HG02623 (cell line): ENCODE measurements at regions not wholly inside any gene's neighbourhood (a gene's known extent, or its start where the extent isn't known, plus 50 kb on each side); places are given as distances from the start of the nearest gene placed in this dataset.

Experiments
- ATAC-seq: cut with Tn5 transposase; IDR thresholded peaks from one replicate; pipeline ENCODE4 v1.9.1; 2021; ENCODE audit warnings: moderate library complexity; ENCODE audit not compliant: unreplicated experiment

DNA sequence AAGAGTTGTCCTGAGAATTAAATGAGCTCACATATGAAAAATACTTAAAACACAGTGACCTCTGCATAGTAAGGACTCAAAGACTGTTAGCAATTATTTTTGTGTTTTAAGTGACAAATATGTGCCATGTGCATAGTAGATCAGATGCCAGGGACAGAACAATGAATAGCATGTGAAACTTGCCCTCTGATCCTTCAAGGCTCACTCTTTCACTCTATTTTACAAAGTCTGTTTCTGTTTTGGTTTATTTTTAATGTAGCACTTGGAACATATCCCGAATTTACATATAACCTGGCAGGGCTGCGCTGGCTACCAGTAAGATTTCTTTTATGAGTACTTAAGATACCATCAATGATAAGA, 135.5 kb upstream of the TNFAIP3 start:
- ATAC-seq, result no peak

DNA sequence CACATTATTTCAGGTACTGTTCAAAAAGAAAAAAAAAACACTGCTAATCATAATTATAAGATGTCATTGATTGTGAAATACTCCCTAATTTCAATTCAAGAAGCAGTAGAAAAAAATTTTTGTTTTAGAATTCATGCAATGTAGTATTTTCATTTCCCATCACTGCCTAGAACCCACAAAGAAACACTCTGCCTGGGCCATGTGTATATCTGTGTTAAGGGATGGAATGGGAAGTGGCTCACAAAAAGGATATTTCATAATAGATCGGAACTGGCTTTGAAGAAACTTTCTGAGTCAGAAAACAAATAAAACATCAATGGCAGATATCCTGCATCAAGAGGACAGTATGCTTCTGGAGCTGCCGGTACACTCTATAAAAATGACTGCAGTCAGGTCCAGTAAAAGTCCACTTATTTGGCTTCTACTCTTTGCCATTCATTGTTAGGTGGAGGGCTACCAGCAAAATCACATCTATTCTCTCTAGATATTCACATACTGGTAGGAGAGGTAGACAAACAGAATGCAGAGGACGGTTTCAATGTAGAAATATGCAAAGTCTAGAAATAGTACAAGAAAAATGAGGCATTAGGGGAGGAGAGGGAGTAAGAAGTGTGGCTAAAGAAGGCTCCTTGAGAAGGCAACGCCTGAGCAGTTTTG, 135.0 kb upstream of the TNFAIP3 start:
- ATAC-seq, result no peak

DNA sequence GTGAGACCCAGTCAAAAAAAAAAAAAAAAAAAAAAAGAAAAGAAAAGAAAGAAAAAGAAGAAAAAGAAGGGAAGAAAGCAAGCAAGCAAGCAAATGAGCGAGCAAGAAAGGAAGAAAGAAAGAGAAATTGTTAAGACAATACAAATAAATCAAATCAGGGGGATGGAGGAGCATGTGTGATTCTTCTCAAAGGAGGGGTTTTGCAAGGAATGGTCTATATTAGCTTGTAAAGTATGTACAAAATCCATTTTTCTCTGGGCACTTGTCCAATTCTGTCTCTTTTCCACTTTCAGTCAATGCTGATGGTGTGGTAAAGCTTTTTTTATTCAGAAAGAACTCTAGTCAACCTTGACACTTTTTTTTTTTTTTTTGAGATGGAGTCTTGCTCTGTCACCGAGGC, 133.7 kb upstream of the TNFAIP3 start:
- no peak for ATAC-seq

DNA sequence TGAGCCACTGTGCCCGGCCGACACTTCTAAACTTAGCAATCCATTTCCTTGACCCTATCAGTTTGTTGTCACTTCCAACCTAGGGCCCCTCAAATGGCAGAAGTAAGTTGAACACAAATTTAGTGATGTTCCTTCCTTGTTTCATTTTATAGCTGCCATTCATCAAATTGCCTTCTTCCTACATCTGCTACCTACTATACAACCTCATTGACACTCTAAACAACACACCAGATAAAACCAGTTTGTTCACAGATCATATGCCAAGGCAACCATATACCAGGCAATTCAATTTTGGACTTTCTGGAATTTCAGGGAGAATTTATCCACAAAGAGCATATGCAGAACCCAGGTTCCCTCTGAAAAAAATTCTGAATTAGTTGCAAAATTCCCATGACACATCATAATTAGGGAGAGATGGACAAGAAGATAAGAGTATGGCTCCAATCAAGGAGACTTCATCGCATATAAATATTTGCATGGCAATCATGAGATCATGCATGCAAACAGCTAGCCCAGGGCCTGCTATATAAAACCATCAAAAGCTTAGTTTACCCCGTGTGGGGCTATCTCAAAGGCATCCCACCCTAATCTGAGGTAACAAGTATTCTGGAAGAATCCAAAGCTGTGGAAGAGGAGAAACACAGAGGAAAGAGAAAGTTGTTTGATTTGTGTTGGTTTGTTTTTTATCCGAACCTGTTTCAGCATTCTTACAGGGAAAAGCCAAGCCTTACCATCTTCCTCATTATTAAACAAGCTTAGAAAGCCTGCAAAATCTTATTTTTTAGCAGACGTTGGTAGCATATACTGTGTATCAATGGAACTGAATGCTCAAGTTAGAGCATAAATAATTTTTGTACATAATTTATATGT, 132.8 kb upstream of the TNFAIP3 start:
- ATAC-seq, result no peak

DNA sequence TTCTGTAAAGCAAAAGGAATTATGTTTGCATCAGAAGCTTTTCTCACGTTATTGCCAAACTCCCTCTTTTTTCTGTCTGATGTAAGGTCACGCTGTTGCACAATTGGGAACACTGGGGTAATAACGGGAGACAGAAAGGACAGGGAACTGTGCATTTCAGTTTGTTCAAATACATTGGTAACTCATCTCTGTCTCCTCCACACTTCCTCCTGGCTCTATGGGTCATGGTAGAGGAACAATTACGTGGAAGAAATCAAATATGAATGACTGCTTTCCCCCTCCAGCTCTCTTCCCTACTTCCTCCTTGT, 132.2 kb upstream of the TNFAIP3 start:
- ATAC-seq, result no peak

DNA sequence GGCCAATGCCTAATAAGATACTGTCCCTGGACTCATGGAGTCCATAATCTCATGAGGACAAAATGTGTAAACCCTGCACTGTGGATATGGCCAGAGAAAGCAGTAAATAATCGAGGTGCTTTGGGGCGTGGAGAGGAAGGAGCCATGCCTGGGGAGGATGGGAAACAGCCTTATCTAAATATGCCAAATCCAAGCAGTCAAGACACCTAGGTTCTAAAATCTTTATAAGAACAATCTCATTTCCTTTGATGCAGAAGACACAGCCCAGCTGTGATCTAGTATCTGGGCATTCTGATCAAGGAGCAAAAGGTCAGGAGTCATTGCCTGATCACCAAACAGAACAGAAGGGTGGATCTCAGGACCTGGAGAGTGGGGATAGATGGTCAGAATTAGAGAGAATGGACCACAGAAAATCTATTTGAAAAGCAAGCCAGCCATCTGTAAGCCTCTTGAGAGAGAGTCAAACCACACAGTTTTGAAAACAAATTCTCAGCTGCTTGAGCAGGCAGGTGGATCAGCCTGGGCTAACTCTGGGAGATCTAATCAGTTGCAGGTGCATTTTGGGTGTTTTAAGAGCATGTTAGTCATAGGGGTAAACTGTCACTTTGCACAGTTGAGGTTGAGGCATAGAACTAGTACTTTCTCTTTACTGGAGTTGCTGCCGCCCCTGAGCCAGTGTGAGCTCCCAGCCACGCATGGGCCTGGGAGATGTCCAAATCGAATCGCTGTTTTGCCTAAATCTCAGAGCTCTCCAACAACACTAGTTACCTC, 130.8 kb upstream of the TNFAIP3 start:
- peak; percentile 70 for ATAC-seq

DNA sequence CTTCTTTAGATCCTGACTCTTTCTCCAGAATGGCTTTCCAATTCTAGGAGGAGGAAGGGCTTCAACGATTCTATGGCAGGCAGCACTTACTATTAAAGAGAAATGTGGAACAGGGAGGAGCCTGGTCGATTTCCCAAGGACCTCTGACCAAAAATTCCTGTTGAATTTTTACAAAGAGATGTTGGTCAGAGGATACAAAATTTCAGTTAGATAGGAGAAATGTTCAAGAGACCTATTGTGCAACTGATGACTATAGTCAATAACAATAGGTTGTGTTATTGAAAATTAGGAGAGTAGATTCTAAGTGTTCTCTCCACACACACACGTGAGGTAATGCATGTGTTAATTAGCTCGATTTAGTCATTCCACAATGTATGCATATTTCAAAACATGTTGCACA, 130.1 kb upstream of the TNFAIP3 start:
- ATAC-seq, result no peak

DNA sequence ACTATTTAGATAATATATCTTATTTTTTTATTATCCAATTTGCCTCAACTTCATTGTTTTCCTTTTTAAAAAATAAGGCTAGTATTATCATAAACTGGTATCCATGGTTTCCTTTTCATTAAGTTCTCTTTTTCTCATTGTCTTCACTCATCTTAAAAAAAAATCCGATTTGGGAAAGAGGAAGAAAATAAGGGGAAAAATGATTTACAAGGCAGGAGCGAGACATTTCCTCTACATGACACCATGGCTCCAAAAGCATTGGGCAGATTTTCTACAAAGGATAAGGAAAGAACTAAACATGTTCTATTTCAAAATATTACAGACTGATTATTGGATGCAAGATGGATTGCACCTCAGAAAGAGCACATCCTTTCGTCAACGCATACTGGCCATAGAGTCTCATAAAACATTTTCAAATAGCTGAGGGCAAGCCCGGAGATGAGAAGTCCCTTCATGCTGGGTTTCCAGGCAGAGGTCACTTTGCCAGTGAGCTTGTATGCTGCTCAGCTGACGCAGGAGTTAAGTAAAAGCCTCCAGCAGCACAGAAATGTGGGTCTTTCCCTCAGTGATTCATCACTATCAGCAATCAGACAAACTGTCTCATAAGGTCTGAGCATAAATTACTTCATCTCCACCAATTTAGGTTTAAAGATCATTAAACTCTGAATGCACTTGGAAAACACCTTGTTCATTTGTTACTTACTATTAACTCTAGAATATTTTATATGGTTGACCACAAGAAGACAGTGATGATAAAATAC, 129.0 kb upstream of the TNFAIP3 start:
- no peak for ATAC-seq

DNA sequence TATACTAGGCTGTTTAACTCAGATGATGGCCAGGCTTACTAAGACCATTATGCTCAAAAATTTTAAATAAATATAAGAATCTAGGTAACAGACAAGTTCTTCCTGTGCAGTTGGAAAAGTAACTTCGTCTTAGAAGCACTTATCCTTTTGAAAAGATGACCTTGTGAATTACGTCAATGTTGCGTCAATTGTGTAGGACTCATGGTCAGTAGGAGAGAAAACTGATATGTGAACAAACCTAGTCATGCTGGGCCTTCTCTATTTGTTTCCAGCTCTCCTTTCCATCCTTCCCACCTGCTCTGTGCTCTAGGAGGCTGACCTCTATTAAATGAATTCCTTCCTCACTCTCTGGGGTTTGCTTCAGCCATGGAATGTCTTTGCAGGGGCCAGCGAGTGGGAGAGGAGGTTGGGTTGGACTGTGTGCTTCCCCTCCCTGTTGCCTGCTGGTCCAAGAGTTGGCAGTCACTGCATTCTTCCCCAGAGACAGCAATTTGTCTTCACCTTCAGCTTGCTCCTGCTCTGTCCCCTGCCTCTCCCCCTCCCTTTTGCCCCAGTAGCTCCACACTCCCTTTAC, 128.0 kb upstream of the TNFAIP3 start:
- no peak for ATAC-seq

DNA sequence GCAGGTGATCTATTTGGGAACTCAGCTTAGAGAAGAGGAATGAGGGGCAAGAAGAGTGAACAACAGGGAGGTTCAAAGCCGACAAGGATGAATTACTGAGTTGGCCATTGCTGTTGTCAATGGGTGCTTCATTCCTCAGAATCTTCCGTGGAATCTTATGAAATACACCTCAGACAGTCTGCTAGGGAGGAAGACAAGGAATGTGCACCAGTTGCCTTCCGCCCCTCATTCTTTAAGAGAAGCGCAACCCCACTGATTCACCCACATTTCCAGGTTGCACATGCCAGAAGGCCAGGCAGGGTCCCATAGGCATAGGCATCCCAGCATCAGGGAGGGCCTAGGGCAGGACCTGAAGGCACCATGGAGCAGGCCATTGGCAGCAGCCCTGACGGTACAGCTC, 127.5 kb upstream of the TNFAIP3 start:
- ATAC-seq, result no peak

DNA sequence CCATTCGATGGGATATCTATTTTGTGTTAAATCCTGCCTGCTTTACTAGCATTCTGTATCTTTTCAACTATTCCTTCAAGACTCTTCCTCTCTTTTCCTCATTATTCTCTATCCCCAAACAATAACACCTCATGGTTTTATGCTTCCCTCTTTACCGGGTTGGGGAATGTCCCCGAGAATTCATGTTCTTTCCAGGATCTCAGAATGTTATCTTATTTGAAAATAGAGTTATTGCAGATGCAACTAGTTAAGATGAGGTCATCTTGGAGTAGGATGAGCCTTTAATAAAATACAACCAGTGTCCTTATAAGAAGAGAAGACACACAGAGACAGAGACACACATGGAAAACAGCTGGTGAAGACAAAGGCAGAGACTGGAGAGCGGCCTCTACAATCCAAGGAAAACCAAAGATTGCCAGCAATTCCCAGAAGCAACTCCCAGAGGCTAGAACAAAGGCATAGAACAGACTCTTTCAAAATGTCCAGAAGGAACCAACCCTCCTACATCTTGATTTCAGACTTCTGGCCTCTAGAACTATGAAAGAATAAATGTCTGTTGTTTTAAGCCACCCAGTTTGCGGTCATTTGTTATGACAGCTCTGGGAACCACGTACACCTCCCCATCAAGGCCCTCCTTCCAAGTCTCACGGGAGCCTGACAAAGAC, 126.8 kb upstream of the TNFAIP3 start:
- ATAC-seq, result no peak

DNA sequence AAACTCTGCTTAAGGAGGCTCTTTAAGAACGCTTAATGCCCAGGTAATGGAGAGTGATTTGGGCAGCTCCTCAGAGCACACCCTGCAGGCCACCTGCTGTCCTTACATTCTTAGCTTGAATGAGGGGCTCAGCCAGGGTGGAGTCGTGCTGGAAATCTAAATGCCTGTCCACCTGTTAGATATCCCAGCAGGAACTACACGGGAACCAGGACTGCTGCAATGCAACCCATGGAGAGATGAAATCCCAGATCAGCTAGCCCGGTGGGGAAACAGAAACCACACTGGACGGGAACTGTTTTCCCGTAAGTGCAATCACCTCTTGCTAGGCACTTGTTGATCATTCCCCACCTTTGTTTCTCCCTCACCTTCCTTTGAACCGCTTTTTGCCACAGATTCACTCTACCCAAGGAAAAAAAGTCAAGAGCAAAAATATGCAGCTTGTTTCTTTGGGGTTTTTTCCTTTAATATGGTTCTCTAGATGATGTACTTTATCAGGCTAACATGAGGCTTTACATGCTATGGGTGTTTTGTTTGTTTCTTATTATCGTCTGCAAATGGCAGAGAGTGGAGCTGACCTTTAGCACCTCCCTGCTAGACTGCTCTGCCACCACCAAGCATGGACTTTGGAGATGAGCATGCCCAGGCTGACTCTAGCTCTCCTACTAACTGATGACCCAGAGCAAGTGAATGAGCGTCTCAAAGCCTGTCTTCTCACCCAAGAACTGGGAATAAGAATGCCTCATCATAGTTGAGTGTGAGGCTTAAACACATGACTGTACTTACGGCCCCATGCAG, 125.9 kb upstream of the TNFAIP3 start:
- ATAC-seq, result no peak

DNA sequence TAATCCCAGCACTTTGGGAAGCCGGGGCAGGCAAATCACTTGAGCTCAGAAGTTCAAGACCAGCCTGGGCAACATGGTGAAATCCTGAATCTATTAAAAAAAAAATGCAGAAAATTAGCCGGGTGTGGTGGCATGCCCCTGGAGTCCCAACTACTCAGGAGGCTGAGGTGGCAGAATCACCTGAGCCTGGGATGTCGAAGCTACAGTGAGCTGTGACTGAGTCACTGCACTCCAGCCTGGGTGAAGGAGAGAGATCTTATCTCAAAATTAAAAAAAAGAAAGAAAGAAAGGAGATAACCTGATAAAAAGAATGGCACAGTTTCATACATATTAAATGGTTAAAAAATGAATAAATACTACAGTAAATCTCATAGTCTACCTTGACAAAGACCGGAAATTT, 123.6 kb upstream of the TNFAIP3 start:
- no peak for ATAC-seq

DNA sequence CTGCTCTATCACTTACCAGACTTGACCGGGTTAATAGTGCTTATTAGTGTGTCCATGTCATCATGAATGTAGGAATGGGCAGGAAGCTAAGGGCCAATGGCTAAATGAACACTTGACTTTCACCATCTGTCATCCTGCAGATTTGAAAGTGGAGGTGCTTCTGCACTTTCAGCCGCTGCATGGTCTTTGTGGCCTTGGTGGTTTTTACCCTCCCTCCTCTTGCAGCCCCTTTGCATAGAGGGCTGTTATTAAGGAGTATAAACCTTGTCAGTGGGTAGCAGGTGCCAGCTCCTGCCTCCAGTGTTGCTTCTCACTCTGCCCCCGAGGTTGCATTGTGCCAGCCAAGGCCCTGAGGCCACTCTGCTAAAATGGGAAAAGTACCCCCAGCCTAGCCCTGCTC, 122.2 kb upstream of the TNFAIP3 start:
- peak; percentile 75 for ATAC-seq

DNA sequence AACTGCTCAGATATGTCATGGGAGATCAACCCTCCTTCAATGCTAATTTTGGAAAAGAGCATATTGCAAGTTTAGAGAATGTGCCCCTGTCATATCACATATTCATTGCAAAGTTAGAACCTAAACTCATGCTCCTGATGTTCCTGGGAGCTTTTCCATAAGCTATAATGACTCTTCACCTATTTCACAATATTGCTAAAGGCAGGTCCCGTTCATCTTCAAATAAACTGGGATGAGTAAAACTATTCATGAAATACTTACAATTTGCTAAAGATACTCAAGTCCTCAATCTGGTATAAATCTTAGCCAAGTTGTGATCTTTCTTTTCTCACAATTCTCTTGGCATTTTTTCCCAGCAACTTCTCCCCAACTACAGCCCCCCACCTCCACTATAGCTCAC, 121.7 kb upstream of the TNFAIP3 start:
- no peak for ATAC-seq

DNA sequence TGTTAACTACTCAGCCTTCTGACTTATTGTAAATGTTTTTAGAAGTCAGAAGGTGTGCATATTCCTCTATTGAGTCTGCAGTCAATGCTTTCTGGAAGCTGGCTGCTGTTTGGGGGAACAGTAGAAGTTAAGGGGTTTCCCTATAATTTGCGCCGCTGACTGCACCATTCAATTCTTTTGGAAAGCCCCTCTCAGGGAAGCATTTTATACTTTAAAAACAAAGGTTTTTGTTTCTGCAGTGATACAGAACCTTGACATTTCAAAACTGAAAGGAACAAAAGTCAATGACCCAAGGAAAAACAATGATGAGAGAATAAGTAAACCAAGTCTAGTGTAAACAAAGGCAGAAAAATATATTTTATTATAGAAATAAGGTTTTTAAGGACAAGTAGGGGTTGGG, 120.8 kb upstream of the TNFAIP3 start:
- no peak for ATAC-seq

DNA sequence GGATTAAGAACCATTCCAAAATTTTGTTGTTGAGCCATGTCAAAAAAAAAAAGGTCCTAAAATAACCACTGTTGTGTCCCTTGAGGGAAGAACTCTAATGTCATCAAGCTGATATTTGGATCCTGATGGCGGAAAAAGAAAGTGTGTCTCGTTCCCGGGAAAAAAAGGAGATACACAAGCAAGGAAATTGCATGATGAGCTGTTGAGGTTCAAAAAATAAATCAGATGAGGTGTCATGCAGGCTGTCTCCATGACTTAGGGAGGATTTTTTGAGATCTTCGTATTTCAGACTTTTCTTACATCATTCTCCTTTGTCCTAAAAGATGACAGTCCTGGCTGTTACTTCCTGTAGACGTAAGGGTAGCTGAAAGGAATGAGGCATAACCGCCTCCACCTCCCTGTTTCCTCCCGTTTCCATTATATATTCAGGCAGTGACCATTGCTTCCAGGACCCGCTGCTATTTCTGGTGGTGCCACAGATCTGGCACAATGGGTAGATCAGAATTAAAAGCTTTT, 117.3 kb upstream of the TNFAIP3 start:
- no peak for ATAC-seq

DNA sequence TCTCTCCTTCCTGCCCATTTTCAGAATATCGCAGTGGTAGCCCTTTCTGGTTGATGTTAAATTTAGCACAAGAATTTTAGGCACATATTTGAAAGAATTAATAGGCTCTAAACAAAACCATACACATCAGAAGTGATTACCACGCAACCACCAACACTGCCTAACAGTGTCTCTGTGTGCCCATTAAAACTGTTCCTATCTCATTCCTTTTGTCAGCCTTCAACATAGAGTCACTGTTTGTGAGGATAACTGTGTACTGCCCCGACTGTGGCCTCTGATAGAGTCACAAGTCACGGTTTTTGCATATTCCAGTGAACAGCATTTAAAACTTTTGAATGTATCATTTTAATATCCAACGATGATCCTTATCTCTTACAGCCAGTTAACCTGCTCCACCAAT, 116.8 kb upstream of the TNFAIP3 start:
- ATAC-seq, result no peak

DNA sequence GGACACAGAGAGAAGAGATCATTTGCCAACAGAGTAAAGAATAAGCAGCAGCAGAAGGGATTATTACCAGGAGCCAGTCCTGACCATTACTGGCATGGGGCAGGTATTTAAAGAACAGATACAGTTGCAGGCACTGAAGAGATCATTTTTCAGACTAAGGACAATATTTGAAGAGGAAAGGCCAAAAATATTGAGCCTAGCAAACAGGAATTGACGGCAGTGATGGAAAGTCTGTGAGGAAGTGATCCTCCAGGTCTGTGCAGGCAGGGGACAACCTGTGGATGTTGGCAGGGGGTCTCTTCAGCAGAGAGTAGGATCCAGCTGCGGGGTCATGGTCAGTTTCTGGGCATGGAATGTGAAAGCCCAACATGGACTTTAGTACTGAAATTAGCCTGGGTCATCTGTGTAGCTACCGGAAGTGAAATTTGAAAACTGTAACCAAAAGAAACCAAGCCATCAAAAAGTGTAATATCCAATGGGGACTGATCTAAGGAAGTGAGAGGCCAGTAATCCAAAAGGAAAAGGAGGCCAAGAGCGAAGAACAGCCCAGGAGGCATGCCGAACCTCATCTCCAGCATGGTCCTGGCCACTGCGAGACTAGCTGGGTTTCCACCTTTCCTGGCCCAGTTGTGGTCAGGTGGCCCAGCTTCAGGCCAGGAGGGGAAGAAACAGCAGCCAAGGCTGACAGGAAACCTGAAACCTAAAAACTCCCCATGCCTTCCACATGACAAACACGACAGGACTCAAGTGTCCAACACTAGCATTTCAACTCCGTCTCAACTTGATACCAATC, 115.1 kb upstream of the TNFAIP3 start:
- no peak for ATAC-seq
